GM13977 (cell line): ENCODE measurements at regions not wholly inside any gene's neighbourhood (a gene's known extent, or its start where the extent isn't known, plus 50 kb on each side); places are given as distances from the start of the nearest gene placed in this dataset.

ENCODE experiments used
- DNase-seq: peaks from one replicate; pipeline ENCODE4 v3.0.0; 2012; ENCODE audit warnings: low spot score
- in situ Hi-C: fragments of 300-500 bp; cut with MboI; formaldehyde crosslinking; loops from one replicate; pipeline ENCODE4 v1.12.0; 2022; ENCODE audit warnings: low sequenced_read_pairs, low pct_unique_long_range_greater_than_20kb, mixed read lengths, inconsistent platforms; ENCODE audit not compliant: unreplicated experiment
- TF ChIP-seq, protein P1 (sequence below): IDR thresholded peaks from 2 replicates; pipeline ENCODE4 v1.5.1; 2012; ENCODE audit warnings: mild to moderate bottlenecking, control low read depth; ENCODE audit not compliant: insufficient read depth; ENCODE audit errors: extremely low read depth, missing control alignments

GRCh38 chr18:23332356-23332755 is 120.7 kb upstream of the RIOK3 start:
- TF ChIP-seq, protein P1, sequence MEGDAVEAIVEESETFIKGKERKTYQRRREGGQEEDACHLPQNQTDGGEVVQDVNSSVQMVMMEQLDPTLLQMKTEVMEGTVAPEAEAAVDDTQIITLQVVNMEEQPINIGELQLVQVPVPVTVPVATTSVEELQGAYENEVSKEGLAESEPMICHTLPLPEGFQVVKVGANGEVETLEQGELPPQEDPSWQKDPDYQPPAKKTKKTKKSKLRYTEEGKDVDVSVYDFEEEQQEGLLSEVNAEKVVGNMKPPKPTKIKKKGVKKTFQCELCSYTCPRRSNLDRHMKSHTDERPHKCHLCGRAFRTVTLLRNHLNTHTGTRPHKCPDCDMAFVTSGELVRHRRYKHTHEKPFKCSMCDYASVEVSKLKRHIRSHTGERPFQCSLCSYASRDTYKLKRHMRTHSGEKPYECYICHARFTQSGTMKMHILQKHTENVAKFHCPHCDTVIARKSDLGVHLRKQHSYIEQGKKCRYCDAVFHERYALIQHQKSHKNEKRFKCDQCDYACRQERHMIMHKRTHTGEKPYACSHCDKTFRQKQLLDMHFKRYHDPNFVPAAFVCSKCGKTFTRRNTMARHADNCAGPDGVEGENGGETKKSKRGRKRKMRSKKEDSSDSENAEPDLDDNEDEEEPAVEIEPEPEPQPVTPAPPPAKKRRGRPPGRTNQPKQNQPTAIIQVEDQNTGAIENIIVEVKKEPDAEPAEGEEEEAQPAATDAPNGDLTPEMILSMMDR = no peak
- in situ Hi-C loops = no loop called here
- DNase-seq = no peak

GRCh38 chr18:23333827-23334226 is 119.3 kb upstream of the RIOK3 start:
- DNase-seq = no peak
- TF ChIP-seq, protein P1 = no peak
- in situ Hi-C loops = no loop called here

GRCh38 chr18:23334569-23334968 is 118.5 kb upstream of the RIOK3 start:
- TF ChIP-seq, protein P1 = no peak
- in situ Hi-C loops = no loop called here
- DNase-seq = no peak

GRCh38 chr18:23336101-23336500 is 117.0 kb upstream of the RIOK3 start:
- TF ChIP-seq, protein P1 = no peak
- DNase-seq = no peak
- in situ Hi-C loops = no loop called here

- DNase-seq = no peak
- TF ChIP-seq, protein P1 = no peak
These were observed 115.3 kb upstream of the RIOK3 start for GRCh38 chr18:23337599-23338444.

DNA sequence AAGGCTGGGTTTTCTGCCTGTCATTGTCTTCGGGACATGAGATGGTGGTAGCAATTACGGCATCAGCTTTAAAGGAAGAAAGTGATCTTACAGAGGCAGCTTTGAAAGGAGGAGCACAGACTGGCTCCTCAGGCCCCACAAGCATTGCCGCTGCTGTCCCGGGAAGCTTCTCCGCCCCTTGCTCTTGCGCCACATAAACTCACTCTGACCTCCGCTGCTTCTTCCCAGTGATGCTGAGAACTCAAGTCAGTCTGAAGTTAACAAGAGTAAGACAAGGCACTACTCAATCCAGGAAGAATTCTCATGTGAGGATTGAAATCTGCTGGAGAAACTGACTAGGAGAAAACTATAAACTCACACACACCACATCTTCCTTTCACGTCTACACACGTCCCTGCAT is 112.4 kb upstream of the RIOK3 start:
- in situ Hi-C loops = no loop called here
- DNase-seq = no peak
- TF ChIP-seq, protein P1 = no peak

More at GRCh38 chr18:23337599-23338444, 115.3 kb upstream of the RIOK3 start:
- in situ Hi-C loops = no loop called here

- in situ Hi-C loops = no loop called here
- TF ChIP-seq, protein P1 = no peak
- no peak for DNase-seq
These were observed 111.7 kb upstream of the RIOK3 start for GRCh38 chr18:23341383-23341782.
